WTC11 (cell line): ENCODE measurements at regions not wholly inside any gene's neighbourhood (a gene's known extent, or its start where the extent isn't known, plus 50 kb on each side); places are given as distances from the start of the nearest gene placed in this dataset.

Experiments
- FOXJ3 ChIP-seq: sonication (generic); formaldehyde crosslinking; IDR thresholded peaks from 2 replicates; pipeline ENCODE4 v1.9.0; 2021; ENCODE audit warnings: missing genetic modification reagents, mild to moderate bottlenecking, borderline replicate concordance
- GABPB1 ChIP-seq: sonication (generic); formaldehyde crosslinking; IDR thresholded peaks from 2 replicates; pipeline ENCODE4 v1.8.1; 2023; ENCODE audit warnings: mild to moderate bottlenecking, missing genetic modification reagents
- SOX15 ChIP-seq: fragments of 250-450 bp; sonication (Bioruptor Pico); IDR thresholded peaks from 2 replicates; pipeline ENCODE4 v1.9.0; 2021; ENCODE audit warnings: mild to moderate bottlenecking
- STAT6 ChIP-seq: sonication (generic); formaldehyde crosslinking; conservative IDR thresholded peaks from 2 replicates; pipeline ENCODE4 v1.8.1; 2023; ENCODE audit warnings: mild to moderate bottlenecking, low read depth, missing genetic modification reagents, moderate library complexity
- TCF7 ChIP-seq: sonication (generic); formaldehyde crosslinking; IDR thresholded peaks from 2 replicates; pipeline ENCODE4 v1.8.0; 2022; ENCODE audit warnings: mild to moderate bottlenecking, low read depth, missing genetic modification reagents, moderate library complexity
- TEAD4 ChIP-seq: sonication (generic); formaldehyde crosslinking; IDR thresholded peaks from 2 replicates; pipeline ENCODE4 v1.8.0; 2022; ENCODE audit warnings: mild to moderate bottlenecking, missing genetic modification reagents
- ZBTB21 ChIP-seq: sonication (generic); formaldehyde crosslinking; IDR thresholded peaks from 2 replicates; pipeline ENCODE4 v1.8.1; 2023; ENCODE audit warnings: mild to moderate bottlenecking, missing genetic modification reagents, borderline replicate concordance
- ZSCAN18 ChIP-seq: fragments of 250-450 bp; sonication (Bioruptor Pico); IDR thresholded peaks from 2 replicates; pipeline ENCODE4 v2.1.2; 2022; ENCODE audit warnings: mild to moderate bottlenecking, moderate library complexity
- TF ChIP-seq, protein P1 (sequence below): fragments of 200-600 bp; IDR thresholded peaks from 2 replicates; pipeline ENCODE4 v1.8.0; 2022; ENCODE audit warnings: antibody characterized with exemption
- TF ChIP-seq, protein P2 (sequence below): sonication (generic); formaldehyde crosslinking; IDR thresholded peaks from 2 replicates; pipeline ENCODE4 v1.8.1; 2023; ENCODE audit warnings: mild to moderate bottlenecking, moderate library complexity, missing genetic modification reagents
- TF ChIP-seq, protein P3 (sequence below): sonication (generic); formaldehyde crosslinking; conservative IDR thresholded peaks from 2 replicates; pipeline ENCODE4 v1.8.1; 2022; ENCODE audit warnings: mild to moderate bottlenecking, missing genetic modification reagents

DNA sequence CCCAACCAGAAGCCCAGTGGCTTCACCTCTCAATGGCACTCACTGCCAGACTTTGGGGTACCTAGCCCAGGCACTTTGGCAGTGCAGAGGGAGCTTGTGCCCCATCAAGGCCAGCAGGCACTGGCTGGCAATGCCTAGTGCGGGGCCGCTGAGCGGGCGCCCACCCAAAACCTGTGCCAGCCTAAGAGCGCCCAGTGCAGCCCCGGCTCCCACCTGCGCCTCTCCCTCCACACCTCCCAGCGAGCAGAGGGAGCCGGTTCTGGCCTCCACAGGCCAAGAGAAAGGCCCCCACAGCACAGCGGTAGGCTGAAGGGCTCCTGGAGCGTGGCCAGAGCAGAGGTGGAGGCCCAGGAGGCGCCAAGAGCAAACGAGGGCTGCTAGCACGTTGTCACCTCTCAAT, 930.8 kb downstream of the IPMK start:
- TF ChIP-seq, protein P1, sequence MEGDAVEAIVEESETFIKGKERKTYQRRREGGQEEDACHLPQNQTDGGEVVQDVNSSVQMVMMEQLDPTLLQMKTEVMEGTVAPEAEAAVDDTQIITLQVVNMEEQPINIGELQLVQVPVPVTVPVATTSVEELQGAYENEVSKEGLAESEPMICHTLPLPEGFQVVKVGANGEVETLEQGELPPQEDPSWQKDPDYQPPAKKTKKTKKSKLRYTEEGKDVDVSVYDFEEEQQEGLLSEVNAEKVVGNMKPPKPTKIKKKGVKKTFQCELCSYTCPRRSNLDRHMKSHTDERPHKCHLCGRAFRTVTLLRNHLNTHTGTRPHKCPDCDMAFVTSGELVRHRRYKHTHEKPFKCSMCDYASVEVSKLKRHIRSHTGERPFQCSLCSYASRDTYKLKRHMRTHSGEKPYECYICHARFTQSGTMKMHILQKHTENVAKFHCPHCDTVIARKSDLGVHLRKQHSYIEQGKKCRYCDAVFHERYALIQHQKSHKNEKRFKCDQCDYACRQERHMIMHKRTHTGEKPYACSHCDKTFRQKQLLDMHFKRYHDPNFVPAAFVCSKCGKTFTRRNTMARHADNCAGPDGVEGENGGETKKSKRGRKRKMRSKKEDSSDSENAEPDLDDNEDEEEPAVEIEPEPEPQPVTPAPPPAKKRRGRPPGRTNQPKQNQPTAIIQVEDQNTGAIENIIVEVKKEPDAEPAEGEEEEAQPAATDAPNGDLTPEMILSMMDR: no peak
- no peak for TF ChIP-seq TEAD4 (CRISPR knock-in tag)
- no peak for TF ChIP-seq GABPB1 (CRISPR knock-in tag)
- TF ChIP-seq, protein P2, sequence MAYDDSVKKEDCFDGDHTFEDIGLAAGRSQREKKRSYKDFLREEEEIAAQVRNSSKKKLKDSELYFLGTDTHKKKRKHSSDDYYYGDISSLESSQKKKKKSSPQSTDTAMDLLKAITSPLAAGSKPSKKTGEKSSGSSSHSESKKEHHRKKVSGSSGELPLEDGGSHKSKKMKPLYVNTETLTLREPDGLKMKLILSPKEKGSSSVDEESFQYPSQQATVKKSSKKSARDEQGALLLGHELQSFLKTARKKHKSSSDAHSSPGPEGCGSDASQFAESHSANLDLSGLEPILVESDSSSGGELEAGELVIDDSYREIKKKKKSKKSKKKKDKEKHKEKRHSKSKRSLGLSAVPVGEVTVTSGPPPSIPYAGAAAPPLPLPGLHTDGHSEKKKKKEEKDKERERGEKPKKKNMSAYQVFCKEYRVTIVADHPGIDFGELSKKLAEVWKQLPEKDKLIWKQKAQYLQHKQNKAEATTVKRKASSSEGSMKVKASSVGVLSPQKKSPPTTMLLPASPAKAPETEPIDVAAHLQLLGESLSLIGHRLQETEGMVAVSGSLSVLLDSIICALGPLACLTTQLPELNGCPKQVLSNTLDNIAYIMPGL: no peak
- TF ChIP-seq STAT6: no peak
- no peak for TF ChIP-seq SOX15 (CRISPR knock-in tag)
- TF ChIP-seq, protein P3, sequence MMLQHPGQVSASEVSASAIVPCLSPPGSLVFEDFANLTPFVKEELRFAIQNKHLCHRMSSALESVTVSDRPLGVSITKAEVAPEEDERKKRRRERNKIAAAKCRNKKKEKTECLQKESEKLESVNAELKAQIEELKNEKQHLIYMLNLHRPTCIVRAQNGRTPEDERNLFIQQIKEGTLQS (CRISPR knock-in tag): no peak
- no peak for TF ChIP-seq ZBTB21 (CRISPR knock-in tag)
- no peak for TF ChIP-seq ZSCAN18
- TF ChIP-seq FOXJ3 (CRISPR knock-in tag): no peak
- no peak for TF ChIP-seq TCF7
